GM12878 (cell line): ENCODE measurements at regions not wholly inside any gene's neighbourhood (a gene's known extent, or its start where the extent isn't known, plus 50 kb on each side); places are given as distances from the start of the nearest gene placed in this dataset.
"Not testable (repeated sequence)": the region's sequence is repeated elsewhere in the genome, so short reads cannot be mapped to it uniquely, and the experiment has no call there.

Experiments used
- ATAC-seq: fragments of 200-7000 bp; cut with Tn5 transposase; 3 replicates; pipeline ENCODE4 v1.9.1; 2020; ENCODE audit warnings: mild to moderate bottlenecking, moderate library complexity
- BruUV-seq: library from RNA; stranded (reverse); fragments of 400-500 nt; replicated peaks from 2 replicates; lab custom pipeline; 2021; lab: Mats Ljungman, UMichigan
- CTCF ChIA-PET: fragments of 300-600 bp; sonication (Branson Sonifier 250); formaldehyde crosslinking; extraction: SDS; loops from one replicate; lab custom pipeline; 2021; ENCODE audit warnings: inconsistent platforms; lab: Yijun Ruan, JAX
- POLR2A ChIA-PET: fragments of 350-600 bp; formaldehyde crosslinking; extraction: SDS; loops from one replicate; lab custom pipeline; 2021; ENCODE audit warnings: inconsistent platforms; lab: Charles Lee
- RAD21 ChIA-PET: fragments of 300-600 bp; sonication (Branson Sonifier 250); formaldehyde crosslinking; loops from one replicate; lab custom pipeline; 2023; ENCODE audit warnings: antibody characterized with exemption; ENCODE audit not compliant: unreplicated experiment; lab: Charles Lee
- SMC1A ChIA-PET: fragments of 300-600 bp; sonication (Branson Sonifier 250); formaldehyde crosslinking; loops from one replicate; lab custom pipeline; 2023; ENCODE audit not compliant: unreplicated experiment, uncharacterized antibody; lab: Charles Lee
- DNase-seq: peaks from one replicate; pipeline ENCODE4 v3.0.0-alpha.2; 2011; ENCODE audit warnings: low read depth, low spot score
- FAIRE-seq: peaks from 3 replicates; lab custom pipeline; 2011; peaks lifted over from hg19 to GRCh38; lab: Jason Lieb, UNC
- H2AFZ ChIP-seq: 2 replicates; pipeline ENCODE4 v1.6.0; 2011; ENCODE audit warnings: low read depth, low read length, control low read depth; ENCODE audit not compliant: control insufficient read depth
- H3K27ac ChIP-seq: 2 replicates; pipeline ENCODE4 v1.5.1; 2011; ENCODE audit warnings: control low read depth; ENCODE audit not compliant: control insufficient read depth, insufficient read depth
- H3K27me3 ChIP-seq, 2 experiments: replicated peaks in 1 of 2; 2 replicates each; pipeline versions ENCODE4 v1.6.0 to v1.6.1; 2011; ENCODE audit warnings: low read length in 1 of 2; ENCODE audit not compliant: control insufficient read depth in 2 of 2, insufficient read depth in 2 of 2
- H3K36me3 ChIP-seq, 2 experiments: 2 replicates each; pipeline ENCODE4 v1.5.1; 2011; ENCODE audit warnings: low read length in 1 of 2; ENCODE audit not compliant: control insufficient read depth in 2 of 2, insufficient read depth in 2 of 2
- H3K4me1 ChIP-seq: 2 replicates; pipeline ENCODE4 v1.6.1; 2011; ENCODE audit warnings: mild to moderate bottlenecking, low read length, moderate library complexity, mixed read lengths; ENCODE audit not compliant: control insufficient read depth, insufficient read depth
- H3K4me2 ChIP-seq: 2 replicates; pipeline ENCODE4 v1.6.0; 2011; ENCODE audit warnings: control low read depth; ENCODE audit not compliant: control insufficient read depth, insufficient read depth
- H3K4me3 ChIP-seq: fragments of 200-600 bp; sonication (generic); 2 replicates; pipeline ENCODE4 v1.5.1; 2016
- H3K79me2 ChIP-seq: 2 replicates; pipeline ENCODE4 v1.6.0; 2011; ENCODE audit warnings: low read length; ENCODE audit not compliant: control insufficient read depth, insufficient read depth
- H3K9ac ChIP-seq: 2 replicates; pipeline ENCODE4 v1.8.0; 2011; ENCODE audit warnings: low read length, control low read depth, mixed read lengths; ENCODE audit not compliant: control insufficient read depth, insufficient read depth
- H3K9me3 ChIP-seq: replicated peaks from 3 replicates; pipeline ENCODE4 v1.5.1; 2011; ENCODE audit warnings: mild to moderate bottlenecking, low read length; ENCODE audit not compliant: control insufficient read depth, insufficient read depth
- H4K20me1 ChIP-seq: 2 replicates; pipeline ENCODE4 v1.6.0; 2011; ENCODE audit not compliant: control insufficient read depth, insufficient read depth
- BHLHE40 ChIP-seq, 2 experiments: fragments of 450-650 bp in 1 of 2; IDR thresholded peaks; 2 replicates each; pipeline ENCODE4 v1.6.1; 2011 to 2017; ENCODE audit warnings: low read depth in 2 of 2, borderline replicate concordance in 1 of 2, improper control_type of control experiment in 1 of 2, low read length in 1 of 2, mild to moderate bottlenecking in 1 of 2
- CREM ChIP-seq: IDR thresholded peaks from 2 replicates; pipeline ENCODE4 v1.6.1; 2014; ENCODE audit warnings: antibody characterized with exemption, low read depth
- HCFC1 ChIP-seq: fragments of 150-350 bp; IDR thresholded peaks from 2 replicates; pipeline ENCODE4 v1.6.1; 2014; ENCODE audit warnings: low read length
- NBN ChIP-seq: fragments of 450-650 bp; IDR thresholded peaks from 2 replicates; pipeline ENCODE4 v1.6.1; 2016
- NR2C1 ChIP-seq: fragments of 450-650 bp; IDR thresholded peaks from 2 replicates; pipeline ENCODE4 v1.6.1; 2017; ENCODE audit warnings: antibody characterized with exemption, mild to moderate bottlenecking, moderate library complexity
- YY1 ChIP-seq: IDR thresholded peaks from 2 replicates; pipeline ENCODE4 v1.6.1; 2011; ENCODE audit warnings: low read depth, mild to moderate bottlenecking, low read length
- ZBTB40 ChIP-seq: fragments of 450-650 bp; IDR thresholded peaks from 2 replicates; pipeline ENCODE4 v1.6.1; 2016; ENCODE audit warnings: mild to moderate bottlenecking, moderate library complexity, borderline replicate concordance
- WGBS: methylation state at CpG from one replicate; pipeline ENCODE4 v1.1.6; 2016; ENCODE audit warnings: low lambda C conversion rate; ENCODE audit not compliant: insufficient replicate concordance, insufficient coverage; ENCODE audit errors: missing lambda C conversion rate; 5-methylcytosine and 5-hydroxymethylcytosine counted together
- in situ Hi-C: fragments of 300-500 bp; cut with MboI; formaldehyde crosslinking; loops from 9 replicates; pipeline ENCODE4 v1.14.3; 2018; ENCODE audit warnings: mixed read lengths
- intact Hi-C: fragments of 100-400 bp; cut with micrococcal nuclease; formaldehyde crosslinking; loops from one replicate; pipeline ENCODE4 v1.14.2; 2022; ENCODE audit not compliant: unreplicated experiment
- TF ChIP-seq, protein P1 (sequence below): fragments of 450-650 bp; formaldehyde crosslinking; IDR thresholded peaks from 2 replicates; pipeline ENCODE4 v1.5.0; 2022; ENCODE audit warnings: mild to moderate bottlenecking, missing genetic modification characterization
- TF ChIP-seq, protein P2 (sequence below): fragments of 450-650 bp; conservative IDR thresholded peaks from 2 replicates; pipeline ENCODE4 v1.6.1; 2017; ENCODE audit warnings: mild to moderate bottlenecking, moderate library complexity
- TF ChIP-seq, protein P3 (sequence below): fragments of 450-650 bp; IDR thresholded peaks from 2 replicates; pipeline ENCODE4 v1.6.1; 2017; ENCODE audit warnings: low read depth, mild to moderate bottlenecking, moderate library complexity

- peak; percentile 42 for DNase-seq
- H3K27me3 ChIP-seq, POLR2A ChIA-PET, RAD21 ChIA-PET, H3K36me3 ChIP-seq, H3K79me2 ChIP-seq, intact Hi-C loops: not testable (repeated sequence)
- H3K9ac ChIP-seq, result peak overlapping the region; percentile 51; the same call in 1 of the 2 replicates
- TF ChIP-seq ZBTB40 (peak; percentile 64; the same call in 1 of the 2 replicates), CREM (0 out of 2 replicates have a peak, but pooled peaks have one; percentile 44), NBN (0 out of 2 replicates have a peak, but pooled peaks have one; percentile 39), HCFC1 (peak; percentile 48; the same call in 1 of the 2 replicates), YY1 (peak; percentile 91), BHLHE40 (IDR thresholded peaks at IDR 0.05; ENCODE audit: borderline replicate concordance in 1 of 2, low read depth in 2 of 2, low read length in 1 of 2) (peak in 1 of 2 experiments; percentile 79; a peak in 2 of 4 replicates), NR2C1 (0 out of 2 replicates have a peak, but pooled peaks have one; percentile 28)
- TF ChIP-seq, protein P1, sequence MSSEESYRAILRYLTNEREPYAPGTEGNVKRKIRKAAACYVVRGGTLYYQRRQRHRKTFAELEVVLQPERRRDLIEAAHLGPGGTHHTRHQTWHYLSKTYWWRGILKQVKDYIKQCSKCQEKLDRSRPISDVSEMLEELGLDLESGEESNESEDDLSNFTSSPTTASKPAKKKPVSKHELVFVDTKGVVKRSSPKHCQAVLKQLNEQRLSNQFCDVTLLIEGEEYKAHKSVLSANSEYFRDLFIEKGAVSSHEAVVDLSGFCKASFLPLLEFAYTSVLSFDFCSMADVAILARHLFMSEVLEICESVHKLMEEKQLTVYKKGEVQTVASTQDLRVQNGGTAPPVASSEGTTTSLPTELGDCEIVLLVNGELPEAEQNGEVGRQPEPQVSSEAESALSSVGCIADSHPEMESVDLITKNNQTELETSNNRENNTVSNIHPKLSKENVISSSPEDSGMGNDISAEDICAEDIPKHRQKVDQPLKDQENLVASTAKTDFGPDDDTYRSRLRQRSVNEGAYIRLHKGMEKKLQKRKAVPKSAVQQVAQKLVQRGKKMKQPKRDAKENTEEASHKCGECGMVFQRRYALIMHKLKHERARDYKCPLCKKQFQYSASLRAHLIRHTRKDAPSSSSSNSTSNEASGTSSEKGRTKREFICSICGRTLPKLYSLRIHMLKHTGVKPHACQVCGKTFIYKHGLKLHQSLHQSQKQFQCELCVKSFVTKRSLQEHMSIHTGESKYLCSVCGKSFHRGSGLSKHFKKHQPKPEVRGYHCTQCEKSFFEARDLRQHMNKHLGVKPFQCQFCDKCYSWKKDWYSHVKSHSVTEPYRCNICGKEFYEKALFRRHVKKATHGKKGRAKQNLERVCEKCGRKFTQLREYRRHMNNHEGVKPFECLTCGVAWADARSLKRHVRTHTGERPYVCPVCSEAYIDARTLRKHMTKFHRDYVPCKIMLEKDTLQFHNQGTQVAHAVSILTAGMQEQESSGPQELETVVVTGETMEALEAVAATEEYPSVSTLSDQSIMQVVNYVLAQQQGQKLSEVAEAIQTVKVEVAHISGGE, result 0 out of 2 replicates have a peak, but pooled peaks have one; percentile 41
- TF ChIP-seq, protein P2, sequence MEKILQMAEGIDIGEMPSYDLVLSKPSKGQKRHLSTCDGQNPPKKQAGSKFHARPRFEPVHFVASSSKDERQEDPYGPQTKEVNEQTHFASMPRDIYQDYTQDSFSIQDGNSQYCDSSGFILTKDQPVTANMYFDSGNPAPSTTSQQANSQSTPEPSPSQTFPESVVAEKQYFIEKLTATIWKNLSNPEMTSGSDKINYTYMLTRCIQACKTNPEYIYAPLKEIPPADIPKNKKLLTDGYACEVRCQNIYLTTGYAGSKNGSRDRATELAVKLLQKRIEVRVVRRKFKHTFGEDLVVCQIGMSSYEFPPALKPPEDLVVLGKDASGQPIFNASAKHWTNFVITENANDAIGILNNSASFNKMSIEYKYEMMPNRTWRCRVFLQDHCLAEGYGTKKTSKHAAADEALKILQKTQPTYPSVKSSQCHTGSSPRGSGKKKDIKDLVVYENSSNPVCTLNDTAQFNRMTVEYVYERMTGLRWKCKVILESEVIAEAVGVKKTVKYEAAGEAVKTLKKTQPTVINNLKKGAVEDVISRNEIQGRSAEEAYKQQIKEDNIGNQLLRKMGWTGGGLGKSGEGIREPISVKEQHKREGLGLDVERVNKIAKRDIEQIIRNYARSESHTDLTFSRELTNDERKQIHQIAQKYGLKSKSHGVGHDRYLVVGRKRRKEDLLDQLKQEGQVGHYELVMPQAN, result 0 out of 2 replicates have a peak, but pooled peaks have one; percentile 20
- TF ChIP-seq, protein P3, sequence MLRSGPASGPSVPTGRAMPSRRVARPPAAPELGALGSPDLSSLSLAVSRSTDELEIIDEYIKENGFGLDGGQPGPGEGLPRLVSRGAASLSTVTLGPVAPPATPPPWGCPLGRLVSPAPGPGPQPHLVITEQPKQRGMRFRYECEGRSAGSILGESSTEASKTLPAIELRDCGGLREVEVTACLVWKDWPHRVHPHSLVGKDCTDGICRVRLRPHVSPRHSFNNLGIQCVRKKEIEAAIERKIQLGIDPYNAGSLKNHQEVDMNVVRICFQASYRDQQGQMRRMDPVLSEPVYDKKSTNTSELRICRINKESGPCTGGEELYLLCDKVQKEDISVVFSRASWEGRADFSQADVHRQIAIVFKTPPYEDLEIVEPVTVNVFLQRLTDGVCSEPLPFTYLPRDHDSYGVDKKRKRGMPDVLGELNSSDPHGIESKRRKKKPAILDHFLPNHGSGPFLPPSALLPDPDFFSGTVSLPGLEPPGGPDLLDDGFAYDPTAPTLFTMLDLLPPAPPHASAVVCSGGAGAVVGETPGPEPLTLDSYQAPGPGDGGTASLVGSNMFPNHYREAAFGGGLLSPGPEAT, result peak; percentile 47; the same call in 1 of the 2 replicates
- TF ChIP-seq, all 136 proteins: peak for 10; not testable (repeated sequence) for 126
- H4K20me1 ChIP-seq, FAIRE-seq, BruUV-seq, H3K9me3 ChIP-seq, CTCF ChIA-PET, SMC1A ChIA-PET, in situ Hi-C loops, ATAC-seq, H3K4me1 ChIP-seq: not testable (repeated sequence)
- WGBS, result under 1% methylated on average over 30 of the region's 48 CpGs
- peak overlapping the region; percentile 48; the same call in 1 of the 2 replicates for H3K27ac ChIP-seq
- H3K4me3 ChIP-seq, result peak overlapping the region; percentile 51; the same call in 1 of the 2 replicates
- H3K4me2 ChIP-seq, result 0 out of 2 replicates have a peak overlapping the region, but pooled peaks have one; percentile 33
- H2AFZ ChIP-seq, result peak overlapping the region; percentile 81
These were observed 1707.8 kb downstream of the SPATA31A7 start for GRCh38 chr9:62897411-62898225.
